RWPE1 (cell line): ENCODE measurements at regions not wholly inside any gene's neighbourhood (a gene's known extent, or its start where the extent isn't known, plus 50 kb on each side); places are given as distances from the start of the nearest gene placed in this dataset.

Source experiments
- CTCF ChIA-PET: fragments of 350-600 bp; sonication (Branson Sonifier 250); formaldehyde crosslinking; extraction: SDS; loops from one replicate; lab custom pipeline; 2021; lab: Yijun Ruan, JAX
- POLR2A ChIA-PET: fragments of 400-600 bp; formaldehyde crosslinking; extraction: SDS; loops from one replicate; lab custom pipeline; 2020; ENCODE audit warnings: antibody characterized with exemption; ENCODE audit not compliant: low non-redundant PET; lab: Yijun Ruan, JAX
- DNase-seq: peaks from one replicate; pipeline ENCODE4 v3.0.0; 2012; ENCODE audit warnings: low spot score
- H3K27ac ChIP-seq: fragments of 450-650 bp; 2 replicates; pipeline ENCODE4 v1.5.1; 2017
- TF ChIP-seq, protein P1 (sequence below): fragments of 450-650 bp; conservative IDR thresholded peaks from 2 replicates; pipeline ENCODE4 v1.5.1; 2017; ENCODE audit warnings: low read depth, mild to moderate bottlenecking

DNA sequence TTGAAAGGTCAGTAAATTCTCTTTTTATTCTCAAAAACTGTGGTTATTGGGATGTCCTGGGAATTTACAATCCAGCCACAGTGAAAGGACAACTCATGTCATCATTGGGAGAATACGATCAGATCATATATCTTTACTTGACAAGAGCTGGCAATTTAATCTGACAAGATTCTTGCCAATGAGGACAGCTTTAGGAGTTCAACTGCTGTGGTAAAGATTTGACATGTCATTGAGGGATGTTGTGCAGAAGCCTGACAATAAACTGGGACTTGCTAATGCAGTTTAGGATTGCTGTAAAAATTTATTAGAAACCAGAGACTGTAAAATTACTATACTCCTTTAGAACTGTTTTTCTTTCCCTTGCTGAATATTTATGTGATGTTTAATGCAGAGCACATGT, 1131.0 kb downstream of the MAT2B start:
- H3K27ac ChIP-seq = no peak overlapping the region
- POLR2A ChIA-PET = no interaction called here
- TF ChIP-seq, protein P1, sequence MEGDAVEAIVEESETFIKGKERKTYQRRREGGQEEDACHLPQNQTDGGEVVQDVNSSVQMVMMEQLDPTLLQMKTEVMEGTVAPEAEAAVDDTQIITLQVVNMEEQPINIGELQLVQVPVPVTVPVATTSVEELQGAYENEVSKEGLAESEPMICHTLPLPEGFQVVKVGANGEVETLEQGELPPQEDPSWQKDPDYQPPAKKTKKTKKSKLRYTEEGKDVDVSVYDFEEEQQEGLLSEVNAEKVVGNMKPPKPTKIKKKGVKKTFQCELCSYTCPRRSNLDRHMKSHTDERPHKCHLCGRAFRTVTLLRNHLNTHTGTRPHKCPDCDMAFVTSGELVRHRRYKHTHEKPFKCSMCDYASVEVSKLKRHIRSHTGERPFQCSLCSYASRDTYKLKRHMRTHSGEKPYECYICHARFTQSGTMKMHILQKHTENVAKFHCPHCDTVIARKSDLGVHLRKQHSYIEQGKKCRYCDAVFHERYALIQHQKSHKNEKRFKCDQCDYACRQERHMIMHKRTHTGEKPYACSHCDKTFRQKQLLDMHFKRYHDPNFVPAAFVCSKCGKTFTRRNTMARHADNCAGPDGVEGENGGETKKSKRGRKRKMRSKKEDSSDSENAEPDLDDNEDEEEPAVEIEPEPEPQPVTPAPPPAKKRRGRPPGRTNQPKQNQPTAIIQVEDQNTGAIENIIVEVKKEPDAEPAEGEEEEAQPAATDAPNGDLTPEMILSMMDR = no peak
- no peak for DNase-seq
- CTCF ChIA-PET = no interaction called here

DNA sequence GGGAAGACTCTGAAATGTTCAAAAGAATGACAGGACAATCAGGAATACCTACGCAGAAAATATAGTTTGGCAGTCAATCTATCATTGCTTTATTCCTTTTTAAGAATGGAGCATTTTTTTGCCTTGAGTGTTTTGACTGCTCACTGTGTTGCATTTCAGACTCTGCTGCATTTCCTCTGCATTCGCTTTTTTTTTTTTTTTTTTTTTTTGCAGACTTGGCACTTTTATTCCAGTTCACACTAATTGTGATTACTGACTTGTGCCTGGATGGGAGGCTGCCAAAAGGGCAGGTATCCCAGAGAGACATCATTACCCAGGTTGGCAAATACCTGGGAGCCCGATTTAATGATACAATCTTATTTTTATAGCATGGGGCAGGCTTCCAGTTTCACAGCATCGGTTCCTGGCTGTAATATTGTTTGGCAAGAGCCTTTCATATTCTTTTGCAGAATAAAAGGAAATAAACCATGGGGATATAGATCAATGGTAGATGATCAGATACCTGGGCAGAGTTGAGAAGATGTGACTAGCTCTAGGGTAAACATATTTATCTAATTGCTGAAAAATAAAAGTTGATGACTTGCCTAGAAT, 1132.6 kb downstream of the MAT2B start:
- TF ChIP-seq, protein P1 = no peak
- CTCF ChIA-PET = no interaction called here
- POLR2A ChIA-PET = no interaction called here
- H3K27ac ChIP-seq = no peak overlapping the region
- DNase-seq = no peak

DNA sequence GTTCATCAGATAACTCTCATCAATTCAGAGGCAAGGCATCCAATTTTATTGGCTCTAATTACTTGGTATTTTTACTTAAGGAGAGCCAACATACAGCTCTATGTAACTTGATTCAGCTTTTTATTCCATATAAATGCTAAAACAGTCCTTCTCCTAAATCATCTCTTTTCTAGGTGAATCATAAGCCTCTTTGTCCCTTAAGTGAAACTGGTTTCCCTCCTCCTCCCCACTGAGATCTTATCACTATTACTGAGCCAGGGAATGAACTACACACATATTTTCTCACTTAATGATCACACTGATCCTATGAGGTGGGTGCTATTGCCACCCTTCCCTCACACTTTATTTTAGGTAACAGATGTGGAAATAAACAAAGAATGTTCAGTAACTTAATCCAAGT, 1143.8 kb downstream of the MAT2B start:
- TF ChIP-seq, protein P1 = no peak
- ChIA-PET POLR2A (no interaction called here), CTCF (no interaction called here)
- no peak overlapping the region for H3K27ac ChIP-seq
- DNase-seq = no peak

DNA sequence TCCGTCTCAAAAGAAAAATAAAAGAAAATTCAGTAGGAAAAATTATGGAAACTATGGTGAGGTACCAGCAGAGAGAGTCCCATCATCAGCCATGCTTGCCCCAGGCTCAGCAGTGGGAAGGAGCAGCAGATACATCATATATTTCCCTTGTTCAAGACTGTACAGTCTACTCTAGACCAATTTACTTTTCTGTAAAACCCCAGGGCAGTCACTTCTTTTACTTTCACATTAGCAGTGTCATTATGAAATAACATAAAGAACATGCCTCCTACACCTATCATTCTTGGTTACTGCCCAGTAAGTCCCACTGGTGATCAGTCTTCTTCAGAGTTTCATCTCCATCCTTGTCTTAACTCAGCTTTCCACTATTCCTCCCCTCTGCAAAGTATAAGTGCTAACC, 1145.0 kb downstream of the MAT2B start:
- no peak overlapping the region for H3K27ac ChIP-seq
- ChIA-PET POLR2A (no interaction called here), CTCF (interaction anchor here (0.6 kb wide), 1 partner anchor 771 kb away, joined by 3 read pairs; no protein-coding TSS in a partner anchor)
- DNase-seq = no peak
- TF ChIP-seq, protein P1 = no peak

DNA sequence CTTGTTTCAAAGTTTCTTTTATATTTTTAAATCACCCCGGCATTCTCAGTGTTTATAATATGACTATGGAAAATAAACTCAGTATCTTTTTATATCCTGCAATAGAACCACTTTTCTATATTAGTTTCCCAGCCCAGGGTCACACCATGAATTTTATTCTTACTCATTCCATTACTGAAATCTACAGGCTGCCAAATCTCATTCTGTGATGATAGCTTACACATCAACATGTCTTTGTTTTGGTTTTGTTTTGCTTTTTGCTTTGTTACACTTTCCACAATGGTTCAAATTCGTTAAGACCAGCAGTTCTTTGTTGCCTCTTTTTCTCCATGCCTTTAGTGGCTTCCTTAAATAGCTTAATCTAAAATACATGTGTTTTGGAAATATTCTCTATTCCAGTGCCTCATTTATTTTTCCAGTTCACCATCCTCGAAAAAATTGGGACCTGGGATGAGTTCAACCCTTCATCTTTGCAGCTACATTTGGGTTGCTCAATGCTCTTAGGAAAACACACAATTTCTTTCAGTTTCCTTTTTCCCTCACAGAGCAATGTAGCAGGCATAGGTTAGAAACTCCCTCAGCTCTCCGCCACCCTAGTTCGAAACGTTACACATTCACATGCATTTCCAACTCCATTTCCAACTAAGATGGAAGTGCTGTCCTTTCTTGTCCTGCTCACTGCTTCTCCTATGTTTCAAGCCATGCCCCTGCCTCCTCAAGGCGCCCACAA, 1146.3 kb downstream of the MAT2B start:
- ChIA-PET POLR2A (no interaction called here), CTCF (no interaction called here)
- TF ChIP-seq, protein P1 = no peak
- DNase-seq = no peak
- no peak overlapping the region for H3K27ac ChIP-seq

DNA sequence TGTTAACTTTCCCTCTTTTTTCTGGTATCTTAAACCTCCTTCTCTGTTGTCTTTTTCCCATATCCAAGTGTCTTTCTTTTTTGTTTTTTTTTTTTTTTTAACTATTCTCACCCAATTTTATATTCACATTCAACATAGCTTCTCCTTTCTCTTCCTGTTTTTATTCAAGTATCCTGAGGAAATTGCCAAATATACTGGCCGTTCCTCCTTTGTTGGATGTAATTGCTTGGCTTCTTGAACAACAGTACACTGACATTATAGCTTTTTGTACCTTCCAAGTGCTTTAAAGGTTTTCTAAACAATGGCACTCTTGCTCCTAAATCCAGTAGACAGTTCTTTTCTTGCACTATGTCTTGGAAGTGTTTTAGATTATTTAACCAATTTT, 1146.8 kb downstream of the MAT2B start:
- POLR2A ChIA-PET = no interaction called here
- H3K27ac ChIP-seq = no peak overlapping the region
- CTCF ChIA-PET = no interaction called here
- TF ChIP-seq, protein P1 = no peak
- no peak for DNase-seq
